ENCODE measurements at regions not wholly inside any gene's neighbourhood (a gene's known extent, or its start where the extent isn't known, plus 50 kb on each side); places are given as distances from the start of the nearest gene placed in this dataset.

- H3K27ac ChIP-seq (ENCODE audit: low read length), result no peak overlapping the region
- no peak for TF ChIP-seq CTCF (IDR thresholded peaks at IDR 0.05; ENCODE audit: borderline replicate concordance, extremely low read depth, low read length, poor library complexity, severe bottlenecking)
- no peak for TF ChIP-seq EZH2 (IDR thresholded peaks at IDR 0.05; ENCODE audit: borderline replicate concordance, low read depth, low read length, severe bottlenecking)
- H4K20me1 ChIP-seq (ENCODE audit: insufficient read depth, low read length), result no peaks in the 10 kb centered on the region
- no peaks in the 10 kb centered on the region for H3K79me2 ChIP-seq (ENCODE audit: insufficient read depth, low read length)
- peaks cover 2% of the 10 kb centered on the region for H3K27me3 ChIP-seq (ENCODE audit: insufficient read depth, low read length, poor library complexity)
- ATAC-seq (ENCODE audit: insufficient read depth, low read depth) (no peak), DNase-seq (no peak)
- no peak overlapping the region for H3K9ac ChIP-seq (ENCODE audit: low read depth, low read length)
- H3K4me3 ChIP-seq (ENCODE audit: low read depth in 1 of 2, low read length in 2 of 2), result no peak overlapping the region
- no peak overlapping the region for H3K4me2 ChIP-seq (ENCODE audit: insufficient read depth, low read length)
- H3K4me1 ChIP-seq (ENCODE audit: insufficient read depth, low read length), result no peaks in the 10 kb centered on the region
- no peak overlapping the region for H2AFZ ChIP-seq (ENCODE audit: low read depth, low read length)
- no peaks in the 10 kb centered on the region for H3K36me3 ChIP-seq (ENCODE audit: insufficient read depth, low read length)
- H3K9me3 ChIP-seq (ENCODE audit: insufficient read depth, low read length, severe bottlenecking), result no peaks in the 10 kb centered on the region
These were observed 138.7 kb downstream of the RXFP2 start for GRCh38 chr13:31878052-31878451.

- ATAC-seq (ENCODE audit: insufficient read depth, low read depth) (no peak), DNase-seq (no peak)
- TF ChIP-seq EZH2 (IDR thresholded peaks at IDR 0.05; ENCODE audit: borderline replicate concordance, low read depth, low read length, severe bottlenecking), result no peak
- no peak for TF ChIP-seq CTCF (IDR thresholded peaks at IDR 0.05; ENCODE audit: borderline replicate concordance, extremely low read depth, low read length, poor library complexity, severe bottlenecking)
- Histone ChIP-seq H3K9me3 (ENCODE audit: insufficient read depth, low read length, severe bottlenecking) (no peaks in the 10 kb centered on the region), H3K27ac (ENCODE audit: low read length) (no peak overlapping the region), H3K27me3 (ENCODE audit: insufficient read depth, low read length, poor library complexity) (no peaks in the 10 kb centered on the region), H4K20me1 (ENCODE audit: insufficient read depth, low read length) (no peaks in the 10 kb centered on the region), H3K4me2 (ENCODE audit: insufficient read depth, low read length) (no peak overlapping the region), H3K9ac (ENCODE audit: low read depth, low read length) (no peak overlapping the region), H3K4me1 (ENCODE audit: insufficient read depth, low read length) (no peaks in the 10 kb centered on the region), H2AFZ (ENCODE audit: low read depth, low read length) (no peak overlapping the region), H3K36me3 (ENCODE audit: insufficient read depth, low read length) (no peaks in the 10 kb centered on the region), H3K79me2 (ENCODE audit: insufficient read depth, low read length) (no peaks in the 10 kb centered on the region), H3K4me3 (ENCODE audit: low read depth in 1 of 2, low read length in 2 of 2) (no peak overlapping the region)
These were observed 139.2 kb downstream of the RXFP2 start for GRCh38 chr13:31878495-31878894.

GRCh38 chr13:31878955-31879354, 139.6 kb downstream of the RXFP2 start:
- Histone ChIP-seq H3K36me3 (ENCODE audit: insufficient read depth, low read length) (no peaks in the 10 kb centered on the region), H3K4me2 (ENCODE audit: insufficient read depth, low read length) (no peak overlapping the region), H3K27me3 (ENCODE audit: insufficient read depth, low read length, poor library complexity) (no peaks in the 10 kb centered on the region), H3K4me3 (ENCODE audit: low read depth in 1 of 2, low read length in 2 of 2) (no peak overlapping the region), H3K9ac (ENCODE audit: low read depth, low read length) (no peak overlapping the region), H3K79me2 (ENCODE audit: insufficient read depth, low read length) (no peaks in the 10 kb centered on the region), H3K27ac (ENCODE audit: low read length) (no peak overlapping the region), H4K20me1 (ENCODE audit: insufficient read depth, low read length) (no peaks in the 10 kb centered on the region), H3K4me1 (ENCODE audit: insufficient read depth, low read length) (no peaks in the 10 kb centered on the region), H2AFZ (ENCODE audit: low read depth, low read length) (no peak overlapping the region), H3K9me3 (ENCODE audit: insufficient read depth, low read length, severe bottlenecking) (no peaks in the 10 kb centered on the region)
- no peak for ATAC-seq (ENCODE audit: insufficient read depth, low read depth)
- TF ChIP-seq CTCF (IDR thresholded peaks at IDR 0.05; ENCODE audit: borderline replicate concordance, extremely low read depth, low read length, poor library complexity, severe bottlenecking) (no peak), EZH2 (IDR thresholded peaks at IDR 0.05; ENCODE audit: borderline replicate concordance, low read depth, low read length, severe bottlenecking) (no peak)
- DNase-seq, result no peak

Measured in DND-41 (cell line).